ENCODE measurements at regions not wholly inside any gene's neighbourhood (a gene's known extent, or its start where the extent isn't known, plus 50 kb on each side); places are given as distances from the start of the nearest gene placed in this dataset.

- TF ChIP-seq CTCF (conservative IDR thresholded peaks at IDR 0.05) (no peak), ZFX (IDR thresholded peaks at IDR 0.05) (no peak)
Measured at GRCh38 chr1:82845866-82846265, 1045.1 kb downstream of the ADGRL2 start.

Data from C4-2B (cell line).